ENCODE measurements at regions not wholly inside any gene's neighbourhood (a gene's known extent, or its start where the extent isn't known, plus 50 kb on each side); places are given as distances from the start of the nearest gene placed in this dataset.

- no peak overlapping the region for H3K4me3 ChIP-seq (ENCODE audit: low read depth, low read length)
- in situ Hi-C loops (cut with HindIII; ENCODE audit: low sequenced_read_pairs): no loop called here
- TF ChIP-seq, protein P1, sequence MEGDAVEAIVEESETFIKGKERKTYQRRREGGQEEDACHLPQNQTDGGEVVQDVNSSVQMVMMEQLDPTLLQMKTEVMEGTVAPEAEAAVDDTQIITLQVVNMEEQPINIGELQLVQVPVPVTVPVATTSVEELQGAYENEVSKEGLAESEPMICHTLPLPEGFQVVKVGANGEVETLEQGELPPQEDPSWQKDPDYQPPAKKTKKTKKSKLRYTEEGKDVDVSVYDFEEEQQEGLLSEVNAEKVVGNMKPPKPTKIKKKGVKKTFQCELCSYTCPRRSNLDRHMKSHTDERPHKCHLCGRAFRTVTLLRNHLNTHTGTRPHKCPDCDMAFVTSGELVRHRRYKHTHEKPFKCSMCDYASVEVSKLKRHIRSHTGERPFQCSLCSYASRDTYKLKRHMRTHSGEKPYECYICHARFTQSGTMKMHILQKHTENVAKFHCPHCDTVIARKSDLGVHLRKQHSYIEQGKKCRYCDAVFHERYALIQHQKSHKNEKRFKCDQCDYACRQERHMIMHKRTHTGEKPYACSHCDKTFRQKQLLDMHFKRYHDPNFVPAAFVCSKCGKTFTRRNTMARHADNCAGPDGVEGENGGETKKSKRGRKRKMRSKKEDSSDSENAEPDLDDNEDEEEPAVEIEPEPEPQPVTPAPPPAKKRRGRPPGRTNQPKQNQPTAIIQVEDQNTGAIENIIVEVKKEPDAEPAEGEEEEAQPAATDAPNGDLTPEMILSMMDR (IDR thresholded peaks at IDR 0.05; ENCODE audit: low read depth, low read length, missing control alignments): no peak
- no peak for DNase-seq (ENCODE audit: low read depth)
Observed at GRCh38 chr17:6322316-6322715, 112.6 kb downstream of the AIPL1 start.

DNA sequence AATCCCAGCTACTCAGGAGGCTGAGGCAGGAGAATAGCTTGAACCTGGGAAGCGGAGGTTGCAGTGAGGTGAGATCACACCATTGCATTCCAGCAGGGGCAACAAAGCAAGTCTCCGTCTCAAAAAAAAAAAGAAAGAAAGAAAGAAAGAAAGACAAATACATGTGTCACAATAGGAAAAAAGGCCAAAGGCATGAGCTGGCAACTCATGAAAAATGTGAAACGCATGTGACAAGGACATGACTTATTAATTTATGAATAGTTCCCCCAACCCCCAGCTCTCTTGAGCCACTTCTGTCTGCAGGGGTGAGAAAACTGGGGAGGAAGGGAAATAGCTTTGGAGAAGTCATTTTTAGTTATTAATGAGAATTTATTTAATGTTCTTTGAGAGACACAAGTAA, 120.6 kb downstream of the AIPL1 start:
- TF ChIP-seq, protein P1 (IDR thresholded peaks at IDR 0.05; ENCODE audit: low read depth, low read length, missing control alignments): no peak
- in situ Hi-C loops (cut with HindIII; ENCODE audit: low sequenced_read_pairs): no loop called here
- no peak for DNase-seq (ENCODE audit: low read depth)
- no peak overlapping the region for H3K4me3 ChIP-seq (ENCODE audit: low read depth, low read length)

DNA sequence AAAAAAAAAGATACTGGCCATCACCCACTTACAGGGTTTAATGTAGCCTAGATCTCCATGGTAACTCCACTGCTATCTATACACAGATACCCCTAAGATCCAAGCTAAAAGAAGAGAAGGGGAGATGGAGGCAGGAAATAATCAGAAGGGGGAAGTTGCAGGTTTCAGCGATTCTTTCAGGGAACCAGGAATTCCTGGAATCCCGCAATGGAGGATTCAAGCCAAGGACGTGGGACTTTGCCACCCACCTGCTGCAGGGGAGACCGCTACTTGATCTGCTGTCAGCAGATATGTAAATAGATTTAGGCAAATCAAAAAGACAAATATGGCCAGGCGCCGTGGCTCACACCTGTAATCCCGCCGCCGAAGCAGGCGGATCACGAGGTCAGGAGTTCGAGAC, 121.1 kb downstream of the AIPL1 start:
- DNase-seq (ENCODE audit: low read depth): no peak
- in situ Hi-C loops (cut with HindIII; ENCODE audit: low sequenced_read_pairs): no loop called here
- no peak overlapping the region for H3K4me3 ChIP-seq (ENCODE audit: low read depth, low read length)
- TF ChIP-seq, protein P1 (IDR thresholded peaks at IDR 0.05; ENCODE audit: low read depth, low read length, missing control alignments): no peak

DNA sequence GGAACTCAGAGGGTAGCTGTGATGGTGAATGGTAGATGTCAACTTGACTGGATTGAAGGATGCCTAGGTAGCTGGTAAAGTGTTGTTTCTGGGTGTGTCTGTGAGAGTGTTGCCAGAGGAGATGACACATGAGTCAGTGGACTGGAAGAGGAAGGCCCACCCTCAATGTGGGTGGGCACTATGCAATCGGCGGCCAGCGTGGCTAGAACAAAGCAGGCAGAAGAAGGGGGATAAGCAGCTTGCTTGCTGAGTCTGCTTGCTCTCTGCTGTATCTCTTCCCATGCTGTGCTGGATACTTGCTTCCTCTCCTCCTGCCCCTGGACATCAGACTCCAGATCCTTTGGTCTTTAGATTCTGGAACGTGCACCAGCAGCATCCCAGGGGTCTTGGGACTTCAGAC, 128.1 kb downstream of the AIPL1 start:
- no peak overlapping the region for H3K4me3 ChIP-seq (ENCODE audit: low read depth, low read length)
- TF ChIP-seq, protein P1 (IDR thresholded peaks at IDR 0.05; ENCODE audit: low read depth, low read length, missing control alignments): no peak
- in situ Hi-C loops (cut with HindIII; ENCODE audit: low sequenced_read_pairs): no loop called here
- no peak for DNase-seq (ENCODE audit: low read depth)

DNA sequence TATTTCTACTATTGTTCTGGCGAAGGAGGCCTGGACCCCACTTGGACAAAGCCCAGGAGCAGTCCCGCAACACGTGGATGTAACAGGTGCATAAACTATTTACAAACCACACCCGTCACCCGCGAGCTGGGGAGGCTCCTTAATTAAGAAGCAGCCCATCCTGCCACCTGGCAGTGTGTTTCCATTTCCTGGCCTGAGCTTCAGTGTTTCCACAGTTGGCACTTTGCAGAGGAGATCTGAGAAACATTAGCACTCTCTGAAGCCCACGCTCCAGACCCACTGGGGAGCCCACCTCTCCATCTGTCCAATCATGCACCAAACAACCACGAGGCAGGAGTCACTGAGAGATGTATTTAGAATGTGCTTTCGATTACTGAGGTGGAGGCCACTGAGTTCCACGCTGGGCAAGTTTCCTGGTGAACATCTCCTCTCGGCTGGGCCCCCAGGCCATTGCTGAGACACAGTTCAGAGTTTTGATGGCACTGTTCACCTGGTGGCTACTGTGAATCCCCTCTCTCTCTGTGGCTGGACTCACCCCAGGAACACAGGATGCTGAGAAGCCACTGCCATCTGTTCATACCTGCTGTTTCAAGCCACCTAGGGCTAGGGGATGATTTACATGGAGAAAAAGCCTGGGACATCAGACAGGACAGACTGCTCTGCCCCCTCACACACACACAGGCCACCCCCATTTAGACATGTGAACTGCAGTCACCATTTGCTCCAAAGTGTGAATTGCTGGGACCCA, 129.1 kb downstream of the AIPL1 start:
- no peak overlapping the region for H3K4me3 ChIP-seq (ENCODE audit: low read depth, low read length)
- in situ Hi-C loops (cut with HindIII; ENCODE audit: low sequenced_read_pairs): no loop called here
- DNase-seq (ENCODE audit: low read depth): no peak
- TF ChIP-seq, protein P1 (IDR thresholded peaks at IDR 0.05; ENCODE audit: low read depth, low read length, missing control alignments): no peak

DNA sequence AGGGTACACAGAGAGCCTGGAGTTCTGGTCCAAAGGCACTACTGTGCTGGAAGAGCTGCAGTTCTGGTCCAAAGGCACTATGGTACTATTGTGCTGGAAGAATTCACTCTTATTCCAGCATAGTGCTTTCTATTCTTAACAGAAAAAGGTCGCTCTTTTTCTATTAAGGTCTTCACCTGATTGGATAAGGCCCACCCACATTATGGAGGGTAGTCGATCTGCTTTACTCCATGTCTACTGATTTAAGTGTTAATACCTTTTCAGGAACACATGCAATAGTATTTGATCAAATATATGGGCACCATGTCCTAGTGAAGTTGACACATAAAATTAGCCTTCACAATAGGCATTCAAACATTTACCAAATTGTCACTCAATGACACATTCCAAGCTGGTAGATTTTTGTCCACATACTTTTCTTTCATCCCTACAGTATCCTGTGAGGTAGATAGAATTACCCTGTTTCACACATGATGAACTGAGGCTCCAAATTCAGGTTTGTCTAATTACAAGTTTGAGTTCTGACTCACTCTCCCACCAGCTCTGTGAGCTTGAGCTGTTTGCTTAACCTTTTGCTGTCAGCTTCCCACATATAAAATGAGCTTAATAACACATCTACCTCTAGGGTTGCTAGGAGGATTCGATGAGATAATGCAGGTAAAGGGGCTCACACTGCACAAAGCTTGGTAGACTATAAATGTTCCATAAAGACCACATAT, 129.9 kb downstream of the AIPL1 start:
- in situ Hi-C loops (cut with HindIII; ENCODE audit: low sequenced_read_pairs): no loop called here
- DNase-seq (ENCODE audit: low read depth): no peak
- TF ChIP-seq, protein P1 (IDR thresholded peaks at IDR 0.05; ENCODE audit: low read depth, low read length, missing control alignments): no peak
- no peak overlapping the region for H3K4me3 ChIP-seq (ENCODE audit: low read depth, low read length)
